ENCODE measurements at regions not wholly inside any gene's neighbourhood (a gene's known extent, or its start where the extent isn't known, plus 50 kb on each side); places are given as distances from the start of the nearest gene placed in this dataset.

DNA sequence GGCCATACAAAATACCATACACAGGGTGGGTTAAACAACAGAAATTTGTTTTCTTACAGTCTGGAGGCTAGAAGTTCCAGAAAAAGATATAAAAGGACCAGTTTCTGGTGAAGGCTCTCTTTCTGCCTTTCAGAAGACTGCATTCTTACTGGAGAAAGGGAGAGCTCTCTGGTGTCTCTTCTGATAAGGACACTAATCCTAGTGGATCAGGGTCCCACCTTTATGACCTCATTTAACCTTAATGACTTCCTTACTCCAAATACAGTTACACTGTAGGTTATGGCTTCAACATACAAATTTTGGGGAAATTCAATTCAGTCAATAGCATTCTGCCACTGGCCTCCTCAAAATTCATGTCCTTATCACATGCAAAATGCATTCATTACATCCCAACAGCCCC, 351.9 kb upstream of the POU5F2 start:
- TF ChIP-seq, protein P1, sequence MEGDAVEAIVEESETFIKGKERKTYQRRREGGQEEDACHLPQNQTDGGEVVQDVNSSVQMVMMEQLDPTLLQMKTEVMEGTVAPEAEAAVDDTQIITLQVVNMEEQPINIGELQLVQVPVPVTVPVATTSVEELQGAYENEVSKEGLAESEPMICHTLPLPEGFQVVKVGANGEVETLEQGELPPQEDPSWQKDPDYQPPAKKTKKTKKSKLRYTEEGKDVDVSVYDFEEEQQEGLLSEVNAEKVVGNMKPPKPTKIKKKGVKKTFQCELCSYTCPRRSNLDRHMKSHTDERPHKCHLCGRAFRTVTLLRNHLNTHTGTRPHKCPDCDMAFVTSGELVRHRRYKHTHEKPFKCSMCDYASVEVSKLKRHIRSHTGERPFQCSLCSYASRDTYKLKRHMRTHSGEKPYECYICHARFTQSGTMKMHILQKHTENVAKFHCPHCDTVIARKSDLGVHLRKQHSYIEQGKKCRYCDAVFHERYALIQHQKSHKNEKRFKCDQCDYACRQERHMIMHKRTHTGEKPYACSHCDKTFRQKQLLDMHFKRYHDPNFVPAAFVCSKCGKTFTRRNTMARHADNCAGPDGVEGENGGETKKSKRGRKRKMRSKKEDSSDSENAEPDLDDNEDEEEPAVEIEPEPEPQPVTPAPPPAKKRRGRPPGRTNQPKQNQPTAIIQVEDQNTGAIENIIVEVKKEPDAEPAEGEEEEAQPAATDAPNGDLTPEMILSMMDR (IDR thresholded peaks at IDR 0.05): no peak
- TF ChIP-seq TCF7L2 (IDR thresholded peaks at IDR 0.05; ENCODE audit: low read depth, low read length): no peak
- no peak for TF ChIP-seq POLR2AphosphoS5 (IDR thresholded peaks at IDR 0.05; ENCODE audit: low read depth, low read length)

Measured in Panc1 (cell line).